Suprapubic skin (tissue), 4 donors: ENCODE measurements at regions not wholly inside any gene's neighbourhood (a gene's known extent, or its start where the extent isn't known, plus 50 kb on each side); places are given as distances from the start of the nearest gene placed in this dataset.

ENCODE experiments used
- DNase-seq, 2 donors: peaks; one replicate each; pipeline ENCODE4 v3.0.0-alpha.2; 2019; ENCODE audit warnings: low spot score in 2 of 2
- H3K27ac ChIP-seq: fragments of 200-600 bp; sonication (generic); one replicate; pipeline ENCODE4 v1.5.1; 2019
- H3K27me3 ChIP-seq: fragments of 200-600 bp; sonication (generic); one replicate; pipeline ENCODE4 v1.5.1; 2019
- H3K36me3 ChIP-seq: fragments of 200-600 bp; sonication (generic); one replicate; pipeline ENCODE4 v1.5.1; 2019
- H3K4me1 ChIP-seq: fragments of 200-600 bp; sonication (generic); one replicate; pipeline ENCODE4 v1.5.1; 2019
- H3K4me3 ChIP-seq: fragments of 200-600 bp; sonication (generic); one replicate; pipeline ENCODE4 v1.5.1; 2019; ENCODE audit warnings: mild to moderate bottlenecking
- H3K9me3 ChIP-seq: fragments of 200-600 bp; sonication (generic); one replicate; pipeline ENCODE4 v1.5.1; 2019
- EP300 ChIP-seq: sonication (generic); formaldehyde crosslinking; IDR thresholded peaks from one replicate; pipeline ENCODE4 v1.6.1; 2017; ENCODE audit warnings: antibody characterized with exemption
- POLR2A ChIP-seq, 2 donors: fragments of 450-650 bp; IDR thresholded peaks; one replicate each; pipeline ENCODE4 v1.6.1; 2017; ENCODE audit warnings: antibody characterized with exemption in 2 of 2, mild to moderate bottlenecking in 2 of 2, moderate library complexity in 2 of 2
- POLR2AphosphoS5 ChIP-seq, 3 donors: sonication (generic); formaldehyde crosslinking; IDR thresholded peaks; one replicate each; pipeline ENCODE4 v1.6.1; 2017; ENCODE audit warnings: antibody characterized with exemption in 3 of 3
- WGBS: methylation state at CpG from one replicate; pipeline ENCODE4 v1.1.5; 2018; 5-methylcytosine and 5-hydroxymethylcytosine counted together
- TF ChIP-seq, protein P1 (sequence below), 2 donors: fragments of 200-600 bp in 1 of 2; fragments of 450-650 bp in 1 of 2; sonication (generic) in 1 of 2; IDR thresholded peaks; one replicate each; pipeline ENCODE4 v1.5.1; 2016 to 2019; ENCODE audit warnings: antibody characterized with exemption in 2 of 2, mild to moderate bottlenecking in 1 of 2, moderate library complexity in 1 of 2

DNA sequence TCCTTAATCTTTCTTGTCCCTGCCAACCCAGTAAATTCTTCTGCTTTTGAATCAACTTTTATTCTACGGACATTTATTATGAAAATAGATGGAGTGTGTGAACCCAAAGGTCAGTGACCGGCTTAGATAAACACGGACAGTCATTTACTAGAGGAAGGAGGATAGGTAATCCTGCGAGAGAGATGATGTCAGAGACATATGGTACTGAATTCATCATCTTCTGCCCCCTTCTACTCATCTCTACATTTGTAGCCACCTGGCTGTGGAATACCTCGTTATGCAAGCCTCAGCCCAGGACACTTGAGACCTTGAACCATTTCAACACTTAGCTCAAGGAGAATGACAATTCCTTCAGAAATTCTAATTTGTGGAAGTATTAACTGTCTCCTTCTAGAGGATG lies 443.6 kb downstream of the TDRD15 start:
- H3K27me3 ChIP-seq: no peaks in the 10 kb centered on the region
- no peak overlapping the region for H3K4me3 ChIP-seq
- H3K4me1 ChIP-seq: no peaks in the 10 kb centered on the region
- DNase-seq: no peak
- no peaks in the 10 kb centered on the region for H3K36me3 ChIP-seq
- no peaks in the 10 kb centered on the region for H3K9me3 ChIP-seq
- H3K27ac ChIP-seq: no peak overlapping the region
- TF ChIP-seq, protein P1, sequence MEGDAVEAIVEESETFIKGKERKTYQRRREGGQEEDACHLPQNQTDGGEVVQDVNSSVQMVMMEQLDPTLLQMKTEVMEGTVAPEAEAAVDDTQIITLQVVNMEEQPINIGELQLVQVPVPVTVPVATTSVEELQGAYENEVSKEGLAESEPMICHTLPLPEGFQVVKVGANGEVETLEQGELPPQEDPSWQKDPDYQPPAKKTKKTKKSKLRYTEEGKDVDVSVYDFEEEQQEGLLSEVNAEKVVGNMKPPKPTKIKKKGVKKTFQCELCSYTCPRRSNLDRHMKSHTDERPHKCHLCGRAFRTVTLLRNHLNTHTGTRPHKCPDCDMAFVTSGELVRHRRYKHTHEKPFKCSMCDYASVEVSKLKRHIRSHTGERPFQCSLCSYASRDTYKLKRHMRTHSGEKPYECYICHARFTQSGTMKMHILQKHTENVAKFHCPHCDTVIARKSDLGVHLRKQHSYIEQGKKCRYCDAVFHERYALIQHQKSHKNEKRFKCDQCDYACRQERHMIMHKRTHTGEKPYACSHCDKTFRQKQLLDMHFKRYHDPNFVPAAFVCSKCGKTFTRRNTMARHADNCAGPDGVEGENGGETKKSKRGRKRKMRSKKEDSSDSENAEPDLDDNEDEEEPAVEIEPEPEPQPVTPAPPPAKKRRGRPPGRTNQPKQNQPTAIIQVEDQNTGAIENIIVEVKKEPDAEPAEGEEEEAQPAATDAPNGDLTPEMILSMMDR (IDR thresholded peaks at IDR 0.05): no peak
- TF ChIP-seq POLR2AphosphoS5 (IDR thresholded peaks at IDR 0.05) (no peak), POLR2A (IDR thresholded peaks at IDR 0.05) (no peak), EP300 (no peak)
- WGBS: 71% methylated on average over 5 of the region's 5 CpGs

DNA sequence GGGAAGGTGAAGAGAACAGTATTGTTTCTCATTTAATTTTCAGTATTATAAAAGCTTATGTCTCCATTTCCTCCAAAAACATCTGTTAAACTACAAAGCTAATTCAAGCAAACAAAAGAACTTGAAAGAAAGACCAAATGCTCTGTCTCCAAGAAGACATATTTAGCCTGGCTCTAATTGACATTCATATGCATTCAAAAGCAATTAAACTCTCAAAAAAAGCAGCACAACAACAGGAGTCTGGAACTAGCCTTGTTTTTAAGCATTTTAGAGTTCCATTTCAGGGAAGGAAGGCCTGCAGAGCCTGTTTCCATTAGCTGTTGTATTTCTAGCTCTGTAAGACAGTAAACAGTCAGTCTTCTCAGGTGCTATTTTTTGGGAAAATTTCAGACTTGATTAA lies 447.9 kb downstream of the TDRD15 start:
- H3K27ac ChIP-seq: no peak overlapping the region
- no peaks in the 10 kb centered on the region for H3K4me1 ChIP-seq
- H3K4me3 ChIP-seq: no peak overlapping the region
- no peaks in the 10 kb centered on the region for H3K27me3 ChIP-seq
- no peaks in the 10 kb centered on the region for H3K9me3 ChIP-seq
- DNase-seq: no peak
- TF ChIP-seq EP300 (no peak), POLR2A (IDR thresholded peaks at IDR 0.05) (no peak), POLR2AphosphoS5 (IDR thresholded peaks at IDR 0.05) (no peak)
- TF ChIP-seq, protein P1 (IDR thresholded peaks at IDR 0.05): no peak
- H3K36me3 ChIP-seq: no peaks in the 10 kb centered on the region

DNA sequence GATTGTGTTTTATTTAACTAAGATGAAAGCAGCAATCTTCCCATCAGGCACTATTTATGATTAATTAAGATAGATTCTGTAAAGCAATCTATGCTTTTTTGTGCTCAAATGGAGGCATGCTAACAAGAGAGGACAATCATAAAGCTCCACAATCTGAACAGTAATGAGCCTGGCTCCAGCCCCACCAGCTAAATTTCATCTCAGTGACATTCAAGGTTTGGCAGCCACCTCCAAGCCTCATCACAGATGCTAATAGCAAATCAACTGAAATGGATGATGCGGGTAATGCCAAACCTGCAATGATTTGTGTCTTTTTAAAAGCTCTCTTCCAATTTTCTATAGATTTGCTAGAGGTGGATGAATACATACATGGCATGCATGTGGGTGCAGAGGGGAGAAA lies 456.6 kb downstream of the TDRD15 start:
- H3K9me3 ChIP-seq: no peaks in the 10 kb centered on the region
- no peak for DNase-seq
- 90% methylated on average over 1 of the region's 1 CpG for WGBS
- no peak overlapping the region for H3K4me3 ChIP-seq
- H3K27ac ChIP-seq: no peak overlapping the region
- no peaks in the 10 kb centered on the region for H3K36me3 ChIP-seq
- no peak for TF ChIP-seq POLR2A (IDR thresholded peaks at IDR 0.05)
- no peak for TF ChIP-seq POLR2AphosphoS5 (IDR thresholded peaks at IDR 0.05)
- TF ChIP-seq, protein P1 (IDR thresholded peaks at IDR 0.05): no peak
- TF ChIP-seq EP300: no peak
- H3K27me3 ChIP-seq: no peaks in the 10 kb centered on the region
- H3K4me1 ChIP-seq: no peaks in the 10 kb centered on the region

DNA sequence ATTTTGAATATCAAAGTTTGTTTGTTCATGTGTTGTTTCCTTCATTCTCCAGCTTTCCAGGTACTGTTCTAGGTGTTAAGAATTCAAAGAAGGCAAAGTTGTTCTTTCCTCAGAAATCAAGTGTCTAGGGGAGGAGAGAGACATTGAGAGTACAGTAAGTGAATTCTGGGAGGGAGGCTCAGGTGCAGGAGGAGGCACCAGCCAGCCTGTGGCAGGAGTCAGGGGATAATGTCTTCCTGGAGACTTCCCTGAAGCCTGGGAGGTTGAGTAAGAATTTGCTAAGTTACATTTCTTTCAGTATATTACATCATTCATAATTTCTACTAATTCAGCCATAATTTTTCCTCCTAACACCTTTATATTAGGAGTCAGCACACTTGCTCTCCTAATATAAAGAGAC lies 462.1 kb downstream of the TDRD15 start:
- no peaks in the 10 kb centered on the region for H3K9me3 ChIP-seq
- H3K27ac ChIP-seq: no peak overlapping the region
- no peak for TF ChIP-seq EP300
- TF ChIP-seq POLR2A (IDR thresholded peaks at IDR 0.05): no peak
- no peak for TF ChIP-seq POLR2AphosphoS5 (IDR thresholded peaks at IDR 0.05)
- TF ChIP-seq, protein P1 (IDR thresholded peaks at IDR 0.05): no peak
- no peaks in the 10 kb centered on the region for H3K36me3 ChIP-seq
- no peak overlapping the region for H3K4me3 ChIP-seq
- no peak for DNase-seq
- no peaks in the 10 kb centered on the region for H3K4me1 ChIP-seq
- H3K27me3 ChIP-seq: no peaks in the 10 kb centered on the region

DNA sequence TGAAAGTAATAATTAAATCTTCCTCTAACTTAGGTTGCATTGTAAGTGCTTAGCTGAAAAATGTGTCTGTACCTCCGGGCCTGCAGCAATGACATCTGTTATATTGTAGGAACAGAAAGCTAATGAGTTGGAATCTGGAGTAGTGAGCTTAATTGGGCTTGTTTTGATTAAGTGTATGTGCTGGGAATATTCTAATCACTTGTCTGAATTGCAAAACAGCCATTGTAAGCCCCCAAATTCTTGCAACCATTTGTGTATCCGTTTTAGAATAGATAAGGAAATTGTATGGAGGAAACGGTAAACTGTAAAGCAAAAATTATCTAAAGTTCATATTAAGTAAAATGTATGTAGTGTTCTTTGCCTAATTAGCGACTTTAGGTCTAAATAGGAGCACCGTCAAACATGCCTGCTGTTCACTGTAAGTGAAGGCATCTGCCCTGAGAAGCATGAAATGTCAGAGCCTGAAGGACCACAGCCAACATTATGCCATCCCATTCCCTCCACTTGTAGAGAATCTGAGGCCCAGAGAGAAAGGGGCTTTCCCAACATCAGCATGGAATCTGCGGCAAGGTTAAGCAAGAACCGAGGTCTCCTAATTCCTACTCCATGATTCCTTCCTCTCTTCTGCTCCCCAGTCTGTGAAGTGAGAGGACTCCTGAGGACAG lies 466.4 kb downstream of the TDRD15 start:
- DNase-seq: no peak
- Histone ChIP-seq H3K27me3 (no peaks in the 10 kb centered on the region), H3K4me3 (no peak overlapping the region), H3K27ac (no peak overlapping the region), H3K4me1 (no peaks in the 10 kb centered on the region), H3K9me3 (no peaks in the 10 kb centered on the region), H3K36me3 (no peaks in the 10 kb centered on the region)
- TF ChIP-seq POLR2A (IDR thresholded peaks at IDR 0.05): no peak
- TF ChIP-seq, protein P1 (IDR thresholded peaks at IDR 0.05): no peak
- TF ChIP-seq EP300: no peak
- no peak for TF ChIP-seq POLR2AphosphoS5 (IDR thresholded peaks at IDR 0.05)
- WGBS: 77% methylated on average over 7 of the region's 7 CpGs
